HL-60 (cell line): ENCODE measurements at regions not wholly inside any gene's neighbourhood (a gene's known extent, or its start where the extent isn't known, plus 50 kb on each side); places are given as distances from the start of the nearest gene placed in this dataset.

ENCODE experiments used
- DNase-seq, 2 experiments: peaks; one replicate each; pipeline ENCODE4 v3.0.0-alpha.2; 2010 to 2020; ENCODE audit warnings: low read depth in 1 of 2, low spot score in 1 of 2
- H3K27ac ChIP-seq: fragments of 250-450 bp; sonication (Bioruptor Pico); replicated peaks from 2 replicates; pipeline ENCODE4 v1.5.1; 2020; ENCODE audit warnings: mild to moderate bottlenecking, moderate library complexity
- H3K27me3 ChIP-seq: fragments of 250-450 bp; sonication (Bioruptor Pico); 2 replicates; pipeline ENCODE4 v1.5.1; 2021; ENCODE audit warnings: mild to moderate bottlenecking, moderate library complexity; ENCODE audit not compliant: insufficient read depth, poor library complexity, severe bottlenecking
- H3K4me3 ChIP-seq: replicated peaks from 2 replicates; pipeline ENCODE4 v1.5.1; 2011; ENCODE audit warnings: mild to moderate bottlenecking, control low read depth, low read length; ENCODE audit not compliant: insufficient read depth
- GABPA ChIP-seq: IDR thresholded peaks from 2 replicates; pipeline ENCODE4 v1.6.1; 2012; ENCODE audit warnings: low read depth
- POLR2AphosphoS5 ChIP-seq: IDR thresholded peaks from 2 replicates; pipeline ENCODE4 v1.6.1; 2012; ENCODE audit warnings: low read depth
- SPI1 ChIP-seq: IDR thresholded peaks from 2 replicates; pipeline ENCODE4 v1.6.1; 2012; ENCODE audit warnings: low read depth, mild to moderate bottlenecking, borderline replicate concordance
- TF ChIP-seq, protein P1 (sequence below): IDR thresholded peaks from 2 replicates; pipeline ENCODE4 v1.6.1; 2012; ENCODE audit warnings: low read depth; ENCODE audit not compliant: insufficient replicate concordance
- TF ChIP-seq, protein P2 (sequence below): IDR thresholded peaks from one replicate; pipeline ENCODE4 v1.5.1; 2011; ENCODE audit warnings: low read length, control low read depth, inconsistent platforms; ENCODE audit not compliant: insufficient read depth

DNA sequence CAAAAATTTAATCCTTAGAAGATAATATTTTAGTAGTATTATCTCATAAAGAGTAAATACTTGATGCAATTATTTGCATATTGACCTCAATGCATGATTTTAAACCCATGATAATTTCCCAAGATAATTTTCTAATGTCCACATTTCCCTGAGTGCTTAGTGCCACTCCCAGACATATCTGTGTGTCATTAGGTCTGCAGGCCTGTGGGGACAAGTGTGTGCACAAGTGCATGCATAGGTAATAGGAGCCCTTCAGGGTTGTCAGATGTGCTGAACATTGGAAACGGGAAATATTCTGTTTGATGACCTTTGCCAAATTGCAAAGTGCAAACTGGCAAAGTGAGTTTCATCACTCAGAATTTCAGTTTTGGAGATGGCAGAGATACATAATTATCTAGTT, 369.9 kb downstream of the KLF5 start:
- Histone ChIP-seq H3K4me3 (no peak overlapping the region), H3K27ac (no peak overlapping the region), H3K27me3 (peaks cover 2% of the 10 kb centered on the region)
- DNase-seq = no peak
- TF ChIP-seq, protein P1, sequence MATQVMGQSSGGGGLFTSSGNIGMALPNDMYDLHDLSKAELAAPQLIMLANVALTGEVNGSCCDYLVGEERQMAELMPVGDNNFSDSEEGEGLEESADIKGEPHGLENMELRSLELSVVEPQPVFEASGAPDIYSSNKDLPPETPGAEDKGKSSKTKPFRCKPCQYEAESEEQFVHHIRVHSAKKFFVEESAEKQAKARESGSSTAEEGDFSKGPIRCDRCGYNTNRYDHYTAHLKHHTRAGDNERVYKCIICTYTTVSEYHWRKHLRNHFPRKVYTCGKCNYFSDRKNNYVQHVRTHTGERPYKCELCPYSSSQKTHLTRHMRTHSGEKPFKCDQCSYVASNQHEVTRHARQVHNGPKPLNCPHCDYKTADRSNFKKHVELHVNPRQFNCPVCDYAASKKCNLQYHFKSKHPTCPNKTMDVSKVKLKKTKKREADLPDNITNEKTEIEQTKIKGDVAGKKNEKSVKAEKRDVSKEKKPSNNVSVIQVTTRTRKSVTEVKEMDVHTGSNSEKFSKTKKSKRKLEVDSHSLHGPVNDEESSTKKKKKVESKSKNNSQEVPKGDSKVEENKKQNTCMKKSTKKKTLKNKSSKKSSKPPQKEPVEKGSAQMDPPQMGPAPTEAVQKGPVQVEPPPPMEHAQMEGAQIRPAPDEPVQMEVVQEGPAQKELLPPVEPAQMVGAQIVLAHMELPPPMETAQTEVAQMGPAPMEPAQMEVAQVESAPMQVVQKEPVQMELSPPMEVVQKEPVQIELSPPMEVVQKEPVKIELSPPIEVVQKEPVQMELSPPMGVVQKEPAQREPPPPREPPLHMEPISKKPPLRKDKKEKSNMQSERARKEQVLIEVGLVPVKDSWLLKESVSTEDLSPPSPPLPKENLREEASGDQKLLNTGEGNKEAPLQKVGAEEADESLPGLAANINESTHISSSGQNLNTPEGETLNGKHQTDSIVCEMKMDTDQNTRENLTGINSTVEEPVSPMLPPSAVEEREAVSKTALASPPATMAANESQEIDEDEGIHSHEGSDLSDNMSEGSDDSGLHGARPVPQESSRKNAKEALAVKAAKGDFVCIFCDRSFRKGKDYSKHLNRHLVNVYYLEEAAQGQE = no peak
- TF ChIP-seq SPI1 (no peak), POLR2AphosphoS5 (no peak), GABPA (no peak)
- TF ChIP-seq, protein P2, sequence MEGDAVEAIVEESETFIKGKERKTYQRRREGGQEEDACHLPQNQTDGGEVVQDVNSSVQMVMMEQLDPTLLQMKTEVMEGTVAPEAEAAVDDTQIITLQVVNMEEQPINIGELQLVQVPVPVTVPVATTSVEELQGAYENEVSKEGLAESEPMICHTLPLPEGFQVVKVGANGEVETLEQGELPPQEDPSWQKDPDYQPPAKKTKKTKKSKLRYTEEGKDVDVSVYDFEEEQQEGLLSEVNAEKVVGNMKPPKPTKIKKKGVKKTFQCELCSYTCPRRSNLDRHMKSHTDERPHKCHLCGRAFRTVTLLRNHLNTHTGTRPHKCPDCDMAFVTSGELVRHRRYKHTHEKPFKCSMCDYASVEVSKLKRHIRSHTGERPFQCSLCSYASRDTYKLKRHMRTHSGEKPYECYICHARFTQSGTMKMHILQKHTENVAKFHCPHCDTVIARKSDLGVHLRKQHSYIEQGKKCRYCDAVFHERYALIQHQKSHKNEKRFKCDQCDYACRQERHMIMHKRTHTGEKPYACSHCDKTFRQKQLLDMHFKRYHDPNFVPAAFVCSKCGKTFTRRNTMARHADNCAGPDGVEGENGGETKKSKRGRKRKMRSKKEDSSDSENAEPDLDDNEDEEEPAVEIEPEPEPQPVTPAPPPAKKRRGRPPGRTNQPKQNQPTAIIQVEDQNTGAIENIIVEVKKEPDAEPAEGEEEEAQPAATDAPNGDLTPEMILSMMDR = no peak

DNA sequence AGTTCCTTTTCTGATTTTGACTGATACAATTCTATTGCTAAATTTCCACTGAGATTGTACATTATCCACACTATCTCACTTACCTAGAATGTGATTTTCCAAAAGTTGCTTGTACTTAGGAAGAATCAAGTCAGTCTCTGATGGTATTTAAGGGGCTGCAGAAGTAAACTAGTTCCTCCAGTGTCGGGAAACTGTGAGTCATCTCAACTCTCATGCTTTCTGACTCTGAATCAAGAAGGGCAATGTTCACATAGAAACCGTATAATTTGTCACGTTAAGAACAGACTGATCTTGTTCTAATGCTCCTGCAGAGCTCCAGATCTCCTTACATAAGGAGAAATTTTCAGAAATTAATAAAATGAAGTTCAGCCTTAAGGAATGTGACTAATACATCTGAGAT, 369.3 kb downstream of the KLF5 start:
- Histone ChIP-seq H3K4me3 (no peak overlapping the region), H3K27me3 (peaks cover 2% of the 10 kb centered on the region), H3K27ac (no peak overlapping the region)
- TF ChIP-seq SPI1 (no peak), GABPA (no peak), POLR2AphosphoS5 (no peak)
- TF ChIP-seq, protein P1 = no peak
- TF ChIP-seq, protein P2 = no peak
- DNase-seq = no peak

DNA sequence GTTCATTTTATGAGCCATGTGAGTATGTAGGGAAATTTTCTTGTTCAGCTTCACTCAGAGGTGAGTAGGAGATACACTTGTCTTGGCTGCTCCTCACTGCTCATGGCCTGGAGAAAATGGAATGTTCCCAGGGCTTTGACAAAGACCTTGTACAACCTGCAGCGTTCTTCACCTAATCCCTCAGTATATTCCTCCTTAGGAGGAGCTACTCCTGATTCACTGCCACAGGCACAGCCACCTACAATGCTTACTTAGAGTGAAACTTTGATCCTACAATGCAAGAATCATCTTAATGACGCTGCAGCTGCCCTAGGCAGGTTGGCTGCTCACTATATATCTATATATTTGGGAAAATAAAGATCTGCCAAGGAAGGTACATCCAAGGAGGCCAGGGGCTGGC, 364.2 kb downstream of the KLF5 start:
- no peak overlapping the region for H3K4me3 ChIP-seq

More for the DNA sequence above, 364.2 kb downstream of the KLF5 start:
- TF ChIP-seq GABPA (no peak), POLR2AphosphoS5 (no peak), SPI1 (no peak)
- TF ChIP-seq, protein P1 = no peak
- TF ChIP-seq, protein P2 = no peak
- peaks cover 2% of the 10 kb centered on the region for H3K27me3 ChIP-seq
- no peak overlapping the region for H3K27ac ChIP-seq
- DNase-seq = no peak
